Peyer's patch (tissue), 4 donors: ENCODE measurements at regions not wholly inside any gene's neighbourhood (a gene's known extent, or its start where the extent isn't known, plus 50 kb on each side); places are given as distances from the start of the nearest gene placed in this dataset.

ENCODE experiments used
- DNase-seq, 3 donors: peaks; one replicate each; pipeline ENCODE4 v3.0.0-alpha.2; 2017 to 2019
- H3K27ac ChIP-seq, 4 donors: fragments of 200-600 bp; sonication (generic); one replicate each; pipeline ENCODE4 v1.5.1; 2016 to 2019
- H3K27me3 ChIP-seq, 2 donors: fragments of 200-600 bp; sonication (generic); one replicate each; pipeline ENCODE4 v1.5.1; 2019
- H3K36me3 ChIP-seq, 3 donors: fragments of 200-600 bp; sonication (generic); one replicate each; pipeline ENCODE4 v1.5.1; 2016 to 2019
- H3K4me1 ChIP-seq, 4 donors: fragments of 200-600 bp; sonication (generic); one replicate each; pipeline ENCODE4 v1.5.1; 2016 to 2019
- H3K4me3 ChIP-seq, 4 donors: fragments of 200-600 bp; sonication (generic); 1 replicate in 3 of 4; 2 replicates in 1 of 4; pipeline ENCODE4 v1.5.1; 2016 to 2019; ENCODE audit warnings: mild to moderate bottlenecking in 1 of 4
- H3K9me3 ChIP-seq, 4 donors: fragments of 200-600 bp; sonication (generic); one replicate each; pipeline ENCODE4 v1.5.1; 2016 to 2019; ENCODE audit warnings: mild to moderate bottlenecking in 1 of 4
- CTCF ChIP-seq, 6 experiments: fragments of 450-650 bp in 4 of 6; fragments of 200-600 bp in 2 of 6; sonication (generic) in 1 of 6; IDR thresholded peaks; one replicate each; pipeline ENCODE4 v1.5.1; 2017 to 2019; ENCODE audit warnings: antibody characterized with exemption in 6 of 6, mild to moderate bottlenecking in 3 of 6, moderate library complexity in 1 of 6
- POLR2A ChIP-seq, 2 donors: fragments of 450-650 bp; IDR thresholded peaks; one replicate each; pipeline ENCODE4 v1.5.1; 2017; ENCODE audit warnings: antibody characterized with exemption in 2 of 2, mild to moderate bottlenecking in 2 of 2, moderate library complexity in 2 of 2

- Histone ChIP-seq H3K27me3 (no peaks in the 10 kb centered on the region), H3K4me3 (no peak overlapping the region), H3K27ac (no peak overlapping the region), H3K4me1 (no peaks in the 10 kb centered on the region), H3K36me3 (no peaks in the 10 kb centered on the region), H3K9me3 (no peaks in the 10 kb centered on the region)
- DNase-seq, result no peak
- TF ChIP-seq CTCF (IDR thresholded peaks at IDR 0.05) (no peak), POLR2A (IDR thresholded peaks at IDR 0.05) (no peak)
Measured at GRCh38 chr1:70542856-70543255, 131.8 kb downstream of the CTH start.

- no peak for DNase-seq
- TF ChIP-seq CTCF (IDR thresholded peaks at IDR 0.05) (no peak), POLR2A (IDR thresholded peaks at IDR 0.05) (no peak)
- no peaks in the 10 kb centered on the region for H3K9me3 ChIP-seq
- no peaks in the 10 kb centered on the region for H3K27me3 ChIP-seq
- no peak overlapping the region for H3K4me3 ChIP-seq
- no peaks in the 10 kb centered on the region for H3K4me1 ChIP-seq
- no peaks in the 10 kb centered on the region for H3K36me3 ChIP-seq
- H3K27ac ChIP-seq, result no peak overlapping the region
Measured at GRCh38 chr1:70546726-70547125, 135.7 kb downstream of the CTH start.

- TF ChIP-seq POLR2A (IDR thresholded peaks at IDR 0.05), result no peak
- TF ChIP-seq CTCF (IDR thresholded peaks at IDR 0.05), result no peak
- H3K9me3 ChIP-seq, result no peaks in the 10 kb centered on the region
- no peaks in the 10 kb centered on the region for H3K4me1 ChIP-seq
- no peak overlapping the region for H3K4me3 ChIP-seq
- H3K36me3 ChIP-seq, result no peaks in the 10 kb centered on the region
- no peak for DNase-seq
- H3K27me3 ChIP-seq, result no peaks in the 10 kb centered on the region
- no peak overlapping the region for H3K27ac ChIP-seq
Measured at GRCh38 chr1:70552662-70553566, 141.8 kb downstream of the CTH start.

GRCh38 chr1:70553567-70553956, 142.5 kb downstream of the CTH start:
- no peak overlapping the region for H3K27ac ChIP-seq
- H3K4me1 ChIP-seq, result no peaks in the 10 kb centered on the region
- H3K27me3 ChIP-seq, result no peaks in the 10 kb centered on the region
- H3K4me3 ChIP-seq, result no peak overlapping the region
- no peak for TF ChIP-seq CTCF (IDR thresholded peaks at IDR 0.05)
- no peak for TF ChIP-seq POLR2A (IDR thresholded peaks at IDR 0.05)
- H3K9me3 ChIP-seq, result no peaks in the 10 kb centered on the region
- no peak for DNase-seq
- H3K36me3 ChIP-seq, result no peaks in the 10 kb centered on the region

GRCh38 chr1:70554341-70554740, 143.3 kb downstream of the CTH start:
- H3K4me3 ChIP-seq, result no peak overlapping the region
- H3K9me3 ChIP-seq, result no peaks in the 10 kb centered on the region
- H3K36me3 ChIP-seq, result no peaks in the 10 kb centered on the region
- DNase-seq, result no peak
- H3K4me1 ChIP-seq, result no peaks in the 10 kb centered on the region
- TF ChIP-seq CTCF (IDR thresholded peaks at IDR 0.05) (no peak), POLR2A (IDR thresholded peaks at IDR 0.05) (no peak)
- no peaks in the 10 kb centered on the region for H3K27me3 ChIP-seq
- H3K27ac ChIP-seq, result no peak overlapping the region
